HepG2 (cell line): ENCODE measurements at regions not wholly inside any gene's neighbourhood (a gene's known extent, or its start where the extent isn't known, plus 50 kb on each side); places are given as distances from the start of the nearest gene placed in this dataset.

Source experiments
- BRCA1 ChIP-seq: sonication (generic); formaldehyde crosslinking; IDR thresholded peaks from 2 replicates; pipeline ENCODE4 v1.4.0; 2020; ENCODE audit warnings: missing genetic modification reagents
- CHD4 ChIP-seq: fragments of 200-600 bp; sonication (generic); IDR thresholded peaks from 2 replicates; pipeline ENCODE4 v1.7.0; 2017; ENCODE audit warnings: mild to moderate bottlenecking, low read length, borderline replicate concordance
- FOXJ3 ChIP-seq: sonication (generic); formaldehyde crosslinking; IDR thresholded peaks from 2 replicates; pipeline ENCODE4 v1.4.0; 2020; ENCODE audit warnings: missing genetic modification reagents, mild to moderate bottlenecking, borderline replicate concordance
- GABPA ChIP-seq, 2 experiments: IDR thresholded peaks; 2 replicates each; pipeline ENCODE4 v1.6.1; 2011 to 2016; ENCODE audit warnings: low read depth in 2 of 2, low read length in 1 of 2, missing biosample characterization in 1 of 2, missing genetic modification characterization in 1 of 2
- HNRNPH1 ChIP-seq: fragments of 200-400 bp; formaldehyde crosslinking; optimal IDR thresholded peaks from 2 replicates; pipeline ENCODE3; 2017; ENCODE audit warnings: mild to moderate bottlenecking, low read depth, low read length
- MIXL1 ChIP-seq: IDR thresholded peaks from 2 replicates; pipeline ENCODE4 v1.6.1; 2016
- POLR2A ChIP-seq, 2 experiments: IDR thresholded peaks; 2 replicates each; pipeline ENCODE4 v1.6.1; 2011; ENCODE audit warnings: low read depth in 2 of 2, low read length in 2 of 2, mild to moderate bottlenecking in 1 of 2, moderate library complexity in 1 of 2; ENCODE audit not compliant: insufficient read depth in 1 of 2
- POLR2AphosphoS5 ChIP-seq: IDR thresholded peaks from 2 replicates; pipeline ENCODE4 v1.6.1; 2012; ENCODE audit warnings: low read depth, low read length
- ZFP1 ChIP-seq: IDR thresholded peaks from 2 replicates; pipeline ENCODE4 v1.6.1; 2016
- ZNF547 ChIP-seq: sonication (generic); formaldehyde crosslinking; IDR thresholded peaks from 2 replicates; pipeline ENCODE4 v1.5.1; 2020; ENCODE audit warnings: mild to moderate bottlenecking, missing genetic modification reagents
- ZNF615 ChIP-seq: sonication (generic); formaldehyde crosslinking; IDR thresholded peaks from 2 replicates; pipeline ENCODE4 v1.5.0; 2020; ENCODE audit warnings: mild to moderate bottlenecking, missing genetic modification reagents, borderline replicate concordance
- ZNF83 ChIP-seq: sonication (generic); formaldehyde crosslinking; IDR thresholded peaks from 2 replicates; pipeline ENCODE4 v1.4.0; 2020; ENCODE audit warnings: missing genetic modification reagents, mild to moderate bottlenecking, borderline replicate concordance
- TF ChIP-seq, protein P1 (sequence below): sonication (generic); formaldehyde crosslinking; IDR thresholded peaks from 2 replicates; pipeline ENCODE4 v1.5.0; 2020; ENCODE audit warnings: mild to moderate bottlenecking, missing genetic modification reagents, moderate library complexity
- TF ChIP-seq, protein P2 (sequence below): sonication (generic); formaldehyde crosslinking; IDR thresholded peaks from 2 replicates; pipeline ENCODE4 v1.8.1; 2022; ENCODE audit warnings: mild to moderate bottlenecking, missing genetic modification reagents

DNA sequence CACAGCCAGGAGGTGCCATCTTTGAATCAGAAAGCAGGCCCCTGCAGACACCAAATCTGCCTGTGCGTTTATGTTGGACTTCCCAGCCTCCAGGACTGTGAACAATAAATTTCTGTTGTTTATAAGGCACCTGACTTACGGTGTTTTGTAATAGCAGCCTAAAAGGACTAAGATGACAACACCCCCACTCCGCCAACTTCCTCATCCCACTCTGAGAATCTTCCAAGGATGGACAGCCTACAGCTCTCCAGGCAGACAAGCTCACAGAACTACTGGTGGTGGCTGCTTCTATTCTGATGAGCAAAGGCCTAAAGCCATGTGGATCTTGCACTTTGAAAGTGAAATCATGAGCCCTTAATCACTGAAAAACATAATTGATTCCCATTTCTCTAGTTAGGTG, 449.2 kb downstream of the TSHZ3 start:
- TF ChIP-seq GABPA (IDR thresholded peaks at IDR 0.05; ENCODE audit: low read depth, low read length) (no peak), GABPA (CRISPR knock-in tag; IDR thresholded peaks at IDR 0.05; ENCODE audit: low read depth) (no peak), POLR2AphosphoS5 (no peak), ZFP1 (CRISPR knock-in tag) (no peak), HNRNPH1 (no peak), ZNF615 (no peak), ZNF83 (no peak), MIXL1 (CRISPR knock-in tag) (no peak), BRCA1 (no peak), FOXJ3 (CRISPR knock-in tag) (no peak), CHD4 (no peak), ZNF547 (CRISPR knock-in tag) (no peak), POLR2A (IDR thresholded peaks at IDR 0.05; ENCODE audit: insufficient read depth in 1 of 2, low read depth in 2 of 2, low read length in 2 of 2) (no peak)
- TF ChIP-seq, protein P1, sequence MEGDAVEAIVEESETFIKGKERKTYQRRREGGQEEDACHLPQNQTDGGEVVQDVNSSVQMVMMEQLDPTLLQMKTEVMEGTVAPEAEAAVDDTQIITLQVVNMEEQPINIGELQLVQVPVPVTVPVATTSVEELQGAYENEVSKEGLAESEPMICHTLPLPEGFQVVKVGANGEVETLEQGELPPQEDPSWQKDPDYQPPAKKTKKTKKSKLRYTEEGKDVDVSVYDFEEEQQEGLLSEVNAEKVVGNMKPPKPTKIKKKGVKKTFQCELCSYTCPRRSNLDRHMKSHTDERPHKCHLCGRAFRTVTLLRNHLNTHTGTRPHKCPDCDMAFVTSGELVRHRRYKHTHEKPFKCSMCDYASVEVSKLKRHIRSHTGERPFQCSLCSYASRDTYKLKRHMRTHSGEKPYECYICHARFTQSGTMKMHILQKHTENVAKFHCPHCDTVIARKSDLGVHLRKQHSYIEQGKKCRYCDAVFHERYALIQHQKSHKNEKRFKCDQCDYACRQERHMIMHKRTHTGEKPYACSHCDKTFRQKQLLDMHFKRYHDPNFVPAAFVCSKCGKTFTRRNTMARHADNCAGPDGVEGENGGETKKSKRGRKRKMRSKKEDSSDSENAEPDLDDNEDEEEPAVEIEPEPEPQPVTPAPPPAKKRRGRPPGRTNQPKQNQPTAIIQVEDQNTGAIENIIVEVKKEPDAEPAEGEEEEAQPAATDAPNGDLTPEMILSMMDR, result no peak
- TF ChIP-seq, protein P2, sequence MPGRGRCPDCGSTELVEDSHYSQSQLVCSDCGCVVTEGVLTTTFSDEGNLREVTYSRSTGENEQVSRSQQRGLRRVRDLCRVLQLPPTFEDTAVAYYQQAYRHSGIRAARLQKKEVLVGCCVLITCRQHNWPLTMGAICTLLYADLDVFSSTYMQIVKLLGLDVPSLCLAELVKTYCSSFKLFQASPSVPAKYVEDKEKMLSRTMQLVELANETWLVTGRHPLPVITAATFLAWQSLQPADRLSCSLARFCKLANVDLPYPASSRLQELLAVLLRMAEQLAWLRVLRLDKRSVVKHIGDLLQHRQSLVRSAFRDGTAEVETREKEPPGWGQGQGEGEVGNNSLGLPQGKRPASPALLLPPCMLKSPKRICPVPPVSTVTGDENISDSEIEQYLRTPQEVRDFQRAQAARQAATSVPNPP (CRISPR knock-in tag), result no peak
